Upper lobe of right lung (tissue), 1 donor: ENCODE measurements at regions not wholly inside any gene's neighbourhood (a gene's known extent, or its start where the extent isn't known, plus 50 kb on each side); places are given as distances from the start of the nearest gene placed in this dataset.
A peak's percentile ranks its signal among the peaks of the same experiment; 100 is the strongest.

Source experiments
- ATAC-seq: fragments of 200-7000 bp; cut with Tn5 transposase; one replicate; pipeline ENCODE4 v1.9.1; 2020; ENCODE audit warnings: mild to moderate bottlenecking, moderate library complexity
- DNase-seq: peaks from one replicate; pipeline ENCODE4 v3.0.0-alpha.2; 2020
- H3K27ac ChIP-seq: fragments of 200-600 bp; one replicate; pipeline ENCODE4 v1.8.0; 2022
- H3K27me3 ChIP-seq: fragments of 200-600 bp; one replicate; pipeline ENCODE4 v1.8.0; 2022; ENCODE audit warnings: mild to moderate bottlenecking
- H3K36me3 ChIP-seq: fragments of 200-600 bp; one replicate; pipeline ENCODE4 v1.8.0; 2022
- H3K4me1 ChIP-seq: fragments of 200-600 bp; one replicate; pipeline ENCODE4 v1.8.0; 2022
- H3K4me3 ChIP-seq: fragments of 200-600 bp; one replicate; pipeline ENCODE4 v1.8.0; 2022; ENCODE audit warnings: mild to moderate bottlenecking
- H3K9me3 ChIP-seq: fragments of 200-600 bp; one replicate; pipeline ENCODE4 v1.8.0; 2022
- intact Hi-C: fragments of 100-400 bp; cut with DNase I; formaldehyde crosslinking; loops from one replicate; pipeline ENCODE4 v1.11.0; 2022
- TF ChIP-seq, protein P1 (sequence below): fragments of 200-600 bp; IDR thresholded peaks from one replicate; pipeline ENCODE4 v1.8.0; 2022; ENCODE audit warnings: antibody characterized with exemption
- donor health status: DM: no; HTN: yes; CAD: no; lungs with severe emphysema.

DNA sequence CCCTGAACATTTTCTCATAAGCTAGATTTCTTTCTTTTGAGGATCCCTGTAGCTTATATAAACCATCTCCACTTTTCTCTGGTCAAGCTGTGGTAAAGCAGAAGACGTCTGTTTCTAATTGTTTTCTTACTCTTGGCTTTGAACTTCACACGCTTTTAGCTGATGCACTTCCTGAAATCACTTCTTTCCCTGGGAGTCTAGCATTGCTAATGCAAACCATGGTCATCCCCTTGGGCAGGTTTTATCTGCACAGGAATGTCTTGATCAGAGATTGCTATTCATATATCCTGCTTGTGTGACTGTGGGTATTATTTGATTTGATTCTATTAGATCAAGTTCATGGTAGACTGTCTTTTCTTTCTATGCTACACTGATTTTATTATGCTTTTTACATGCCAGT lies 199.2 kb upstream of the POU2AF2 start:
- no peak for ATAC-seq
- no peaks in the 10 kb centered on the region for H3K36me3 ChIP-seq
- no peaks in the 10 kb centered on the region for H3K9me3 ChIP-seq
- no peaks in the 10 kb centered on the region for H3K27me3 ChIP-seq
- no peak overlapping the region for H3K4me3 ChIP-seq
- no peaks in the 10 kb centered on the region for H3K4me1 ChIP-seq
- intact Hi-C loops: no loop called here
- no peak overlapping the region for H3K27ac ChIP-seq
- DNase-seq: no peak
- TF ChIP-seq, protein P1, sequence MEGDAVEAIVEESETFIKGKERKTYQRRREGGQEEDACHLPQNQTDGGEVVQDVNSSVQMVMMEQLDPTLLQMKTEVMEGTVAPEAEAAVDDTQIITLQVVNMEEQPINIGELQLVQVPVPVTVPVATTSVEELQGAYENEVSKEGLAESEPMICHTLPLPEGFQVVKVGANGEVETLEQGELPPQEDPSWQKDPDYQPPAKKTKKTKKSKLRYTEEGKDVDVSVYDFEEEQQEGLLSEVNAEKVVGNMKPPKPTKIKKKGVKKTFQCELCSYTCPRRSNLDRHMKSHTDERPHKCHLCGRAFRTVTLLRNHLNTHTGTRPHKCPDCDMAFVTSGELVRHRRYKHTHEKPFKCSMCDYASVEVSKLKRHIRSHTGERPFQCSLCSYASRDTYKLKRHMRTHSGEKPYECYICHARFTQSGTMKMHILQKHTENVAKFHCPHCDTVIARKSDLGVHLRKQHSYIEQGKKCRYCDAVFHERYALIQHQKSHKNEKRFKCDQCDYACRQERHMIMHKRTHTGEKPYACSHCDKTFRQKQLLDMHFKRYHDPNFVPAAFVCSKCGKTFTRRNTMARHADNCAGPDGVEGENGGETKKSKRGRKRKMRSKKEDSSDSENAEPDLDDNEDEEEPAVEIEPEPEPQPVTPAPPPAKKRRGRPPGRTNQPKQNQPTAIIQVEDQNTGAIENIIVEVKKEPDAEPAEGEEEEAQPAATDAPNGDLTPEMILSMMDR: no peak

DNA sequence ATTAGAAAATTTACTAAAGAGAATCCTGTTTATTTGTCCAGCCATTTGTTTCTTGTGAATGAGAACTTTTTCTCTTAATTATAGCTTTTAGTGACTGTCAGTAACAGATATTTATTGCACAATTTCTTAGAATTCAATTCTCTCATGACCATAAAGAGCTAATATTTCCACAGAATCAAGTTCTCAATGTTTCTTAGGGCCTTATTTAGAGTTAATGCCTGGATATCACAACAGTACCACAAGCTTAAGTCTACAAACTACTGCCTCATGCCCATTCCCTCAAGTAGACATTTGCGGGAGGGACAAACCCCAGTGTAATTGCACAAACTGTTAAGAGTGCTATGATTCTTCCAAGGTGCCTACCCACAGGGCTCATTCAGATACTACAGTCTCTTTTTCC lies 199.7 kb upstream of the POU2AF2 start:
- DNase-seq (no peak), ATAC-seq (no peak)
- intact Hi-C loops: no loop called here
- no peak overlapping the region for H3K27ac ChIP-seq
- TF ChIP-seq, protein P1: no peak
- no peaks in the 10 kb centered on the region for H3K36me3 ChIP-seq
- H3K27me3 ChIP-seq: no peaks in the 10 kb centered on the region
- H3K4me3 ChIP-seq: no peak overlapping the region
- H3K9me3 ChIP-seq: no peaks in the 10 kb centered on the region
- no peaks in the 10 kb centered on the region for H3K4me1 ChIP-seq

DNA sequence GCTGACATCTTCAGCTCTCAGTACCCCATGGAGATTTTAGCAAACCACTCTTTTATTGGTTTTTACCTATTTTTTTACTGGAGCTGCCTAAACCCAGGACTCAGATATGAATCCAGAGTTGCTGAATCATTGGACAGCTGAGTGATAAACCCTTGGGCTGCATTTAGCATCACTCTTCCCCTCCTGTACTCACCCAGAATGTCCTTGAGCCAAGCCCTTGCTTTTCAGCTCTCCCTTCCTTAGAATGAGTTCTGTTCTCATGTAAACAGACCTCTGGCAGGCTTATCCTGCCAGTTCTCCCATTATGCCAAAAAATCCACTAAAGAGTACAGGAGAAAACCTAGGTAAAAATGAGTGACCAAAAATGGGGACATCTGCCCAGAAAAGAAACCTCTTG lies 200.1 kb upstream of the POU2AF2 start:
- Histone ChIP-seq H3K4me1 (no peaks in the 10 kb centered on the region), H3K9me3 (no peaks in the 10 kb centered on the region), H3K4me3 (no peak overlapping the region), H3K27me3 (no peaks in the 10 kb centered on the region), H3K27ac (no peak overlapping the region), H3K36me3 (no peaks in the 10 kb centered on the region)
- ATAC-seq: no peak
- intact Hi-C loops: no loop called here
- TF ChIP-seq, protein P1: no peak
- DNase-seq: no peak

DNA sequence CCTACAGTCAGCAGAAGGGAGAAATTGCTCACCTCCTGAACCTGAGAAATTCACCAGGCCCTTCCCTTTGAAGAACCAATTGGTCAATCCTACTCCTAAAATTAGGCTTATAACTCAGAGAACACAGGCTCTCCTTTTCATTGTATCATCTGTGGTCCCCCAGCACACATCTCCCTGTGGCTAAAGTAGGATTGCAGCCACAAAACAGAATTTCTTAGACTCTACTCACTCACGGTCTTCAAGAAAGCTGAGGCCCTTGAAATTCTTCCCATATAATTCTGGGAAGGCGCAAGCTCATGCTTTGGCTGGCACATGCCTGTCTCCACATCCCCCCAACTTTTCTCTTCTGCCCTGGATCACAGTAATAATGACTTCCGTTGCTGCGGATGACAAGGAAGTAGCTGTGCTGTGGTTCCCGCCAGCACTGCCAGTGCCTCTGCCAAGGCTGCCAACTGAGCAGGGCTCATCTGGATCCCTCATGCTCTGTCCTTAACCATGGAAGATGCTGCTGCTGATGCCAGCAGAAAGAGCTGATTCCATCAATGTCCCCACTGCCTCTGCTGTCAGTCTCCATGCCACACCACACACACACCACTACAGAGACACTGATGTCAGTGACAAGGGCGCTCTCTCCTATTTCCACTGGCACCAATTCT lies 200.6 kb upstream of the POU2AF2 start:
- ATAC-seq (peak; percentile 35), DNase-seq (no peak)
- Histone ChIP-seq H3K4me3 (no peak overlapping the region), H3K27me3 (no peaks in the 10 kb centered on the region), H3K4me1 (no peaks in the 10 kb centered on the region), H3K27ac (no peak overlapping the region), H3K9me3 (no peaks in the 10 kb centered on the region), H3K36me3 (no peaks in the 10 kb centered on the region)
- TF ChIP-seq, protein P1: no peak
- intact Hi-C loops: no loop called here

DNA sequence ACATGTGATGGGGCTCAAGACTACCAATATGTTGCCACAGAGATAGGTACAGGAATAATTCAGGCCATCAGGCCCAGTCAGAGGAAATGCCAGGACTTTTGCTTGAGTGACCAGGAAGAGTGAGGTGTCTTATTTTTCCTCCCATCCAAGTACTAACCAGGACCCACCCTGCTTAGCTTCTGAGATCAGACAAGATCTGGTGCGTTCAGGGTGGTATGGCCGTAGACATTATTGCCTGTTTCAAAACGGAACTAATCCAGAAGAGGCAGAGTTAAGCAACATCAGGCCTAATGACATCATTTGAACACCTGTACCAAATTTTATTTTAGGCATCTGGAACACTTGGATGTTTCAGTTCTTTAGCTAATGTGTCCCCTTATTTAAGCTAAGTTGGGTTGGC lies 205.5 kb upstream of the POU2AF2 start:
- TF ChIP-seq, protein P1: no peak
- Histone ChIP-seq H3K4me3 (no peak overlapping the region), H3K36me3 (no peaks in the 10 kb centered on the region), H3K4me1 (no peaks in the 10 kb centered on the region), H3K27me3 (no peaks in the 10 kb centered on the region), H3K9me3 (no peaks in the 10 kb centered on the region), H3K27ac (no peak overlapping the region)
- intact Hi-C loops: no loop called here
- no peak for ATAC-seq
- DNase-seq: no peak

DNA sequence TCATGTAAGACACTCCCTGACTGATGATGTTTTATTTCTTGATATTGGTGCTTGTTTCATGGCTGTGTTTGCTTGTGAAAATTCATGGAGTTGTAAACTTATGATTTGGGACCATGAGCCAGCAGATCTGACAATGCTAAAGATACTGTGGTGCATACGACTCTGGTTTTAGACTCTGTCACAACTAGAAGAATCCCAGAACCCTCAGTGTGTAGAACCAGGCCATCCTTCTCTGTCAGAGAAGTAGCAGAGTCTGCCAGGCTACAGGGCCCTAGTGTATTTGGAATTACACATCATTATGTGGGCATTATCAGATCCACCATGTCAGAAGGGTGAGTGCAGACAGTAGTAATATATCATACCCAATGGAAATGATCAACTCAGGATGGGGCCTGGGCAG lies 209.8 kb upstream of the POU2AF2 start:
- Histone ChIP-seq H3K36me3 (no peaks in the 10 kb centered on the region), H3K9me3 (no peaks in the 10 kb centered on the region), H3K27ac (no peak overlapping the region), H3K4me1 (no peaks in the 10 kb centered on the region), H3K4me3 (no peak overlapping the region), H3K27me3 (no peaks in the 10 kb centered on the region)
- DNase-seq: no peak
- no peak for ATAC-seq
- intact Hi-C loops: no loop called here
- TF ChIP-seq, protein P1: no peak
